ENCODE measurements at regions not wholly inside any gene's neighbourhood (a gene's known extent, or its start where the extent isn't known, plus 50 kb on each side); places are given as distances from the start of the nearest gene placed in this dataset.

DNA sequence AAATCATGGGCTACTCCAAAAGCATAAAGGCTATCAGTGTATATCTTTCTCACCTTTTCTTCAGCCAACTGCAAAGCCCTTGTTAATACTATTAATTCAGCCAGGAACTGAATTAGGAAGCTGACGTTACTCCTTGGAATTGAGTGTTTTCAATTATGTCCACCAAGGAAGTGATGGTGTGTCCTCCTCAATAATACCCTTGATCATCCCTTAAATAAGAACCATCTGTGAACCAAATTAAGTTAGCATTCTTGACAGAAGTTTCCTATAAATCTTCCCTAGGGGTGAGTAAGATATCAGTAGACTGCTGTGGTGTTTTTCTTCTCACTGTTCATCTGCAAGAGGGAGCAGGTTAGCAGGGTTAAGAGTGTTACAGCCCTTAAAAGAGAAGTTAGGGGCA lies 252.3 kb upstream of the AVPR1A start:
- no peak for ATAC-seq

DNA sequence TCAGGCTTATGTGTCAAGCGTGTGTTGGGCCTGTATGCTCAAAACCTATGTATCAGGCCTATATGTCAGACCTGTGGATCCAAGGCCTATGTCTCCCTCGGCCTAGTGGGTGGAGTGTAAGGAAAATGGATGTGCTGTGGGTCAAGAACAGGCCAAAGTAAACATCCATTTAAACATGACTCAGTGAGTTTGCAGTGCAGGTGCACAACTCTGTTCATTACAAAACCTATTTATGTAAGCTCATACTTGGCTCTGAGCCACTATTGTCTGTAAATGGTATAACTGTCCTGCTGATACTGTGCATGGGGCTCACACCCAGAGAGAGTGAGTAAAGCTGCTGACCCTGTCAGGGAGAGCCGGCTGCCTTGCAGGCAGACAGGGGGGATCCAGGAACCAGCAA lies 249.7 kb upstream of the AVPR1A start:
- Histone ChIP-seq H3K4me1 (peaks cover 0 to 6% (median 0%) of the 10 kb centered on the region in 12 donors), H3K27ac (no peak overlapping the region), H3K27me3 (no peaks in the 10 kb centered on the region), H3K36me3 (no peaks in the 10 kb centered on the region), H3K4me3 (no peak overlapping the region), H3K9me3 (peaks cover 0 to under 1% (median 0%) of the 10 kb centered on the region in 12 donors)
- peak in 1 of 4 donors; percentile 28 for ATAC-seq
- DNase-seq = no peak
- intact Hi-C loops (cut with DNase I) = no loop called here
- WGBS, 4 donors = 41 to 67% (median 60%) methylated on average over 3 of the region's 3 CpGs
- TF ChIP-seq, protein P1, sequence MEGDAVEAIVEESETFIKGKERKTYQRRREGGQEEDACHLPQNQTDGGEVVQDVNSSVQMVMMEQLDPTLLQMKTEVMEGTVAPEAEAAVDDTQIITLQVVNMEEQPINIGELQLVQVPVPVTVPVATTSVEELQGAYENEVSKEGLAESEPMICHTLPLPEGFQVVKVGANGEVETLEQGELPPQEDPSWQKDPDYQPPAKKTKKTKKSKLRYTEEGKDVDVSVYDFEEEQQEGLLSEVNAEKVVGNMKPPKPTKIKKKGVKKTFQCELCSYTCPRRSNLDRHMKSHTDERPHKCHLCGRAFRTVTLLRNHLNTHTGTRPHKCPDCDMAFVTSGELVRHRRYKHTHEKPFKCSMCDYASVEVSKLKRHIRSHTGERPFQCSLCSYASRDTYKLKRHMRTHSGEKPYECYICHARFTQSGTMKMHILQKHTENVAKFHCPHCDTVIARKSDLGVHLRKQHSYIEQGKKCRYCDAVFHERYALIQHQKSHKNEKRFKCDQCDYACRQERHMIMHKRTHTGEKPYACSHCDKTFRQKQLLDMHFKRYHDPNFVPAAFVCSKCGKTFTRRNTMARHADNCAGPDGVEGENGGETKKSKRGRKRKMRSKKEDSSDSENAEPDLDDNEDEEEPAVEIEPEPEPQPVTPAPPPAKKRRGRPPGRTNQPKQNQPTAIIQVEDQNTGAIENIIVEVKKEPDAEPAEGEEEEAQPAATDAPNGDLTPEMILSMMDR (IDR thresholded peaks at IDR 0.05) = no peak
- no peak for TF ChIP-seq POLR2A (IDR thresholded peaks at IDR 0.05)

More for the DNA sequence above, 252.3 kb upstream of the AVPR1A start:
- H3K27ac ChIP-seq = no peak overlapping the region
- H3K9me3 ChIP-seq = peaks cover 0 to 14% (median 4%) of the 10 kb centered on the region in 12 donors
- no peak overlapping the region for H3K4me3 ChIP-seq
- 17 to 51% (median 40%) methylated on average over 1 of the region's 1 CpG for WGBS, 4 donors
- no peak for TF ChIP-seq POLR2A (IDR thresholded peaks at IDR 0.05)
- TF ChIP-seq, protein P1 (IDR thresholded peaks at IDR 0.05) = no peak
- no peaks in the 10 kb centered on the region for H3K27me3 ChIP-seq
- no peak for DNase-seq
- peaks cover 0 to 6% (median 0%) of the 10 kb centered on the region in 12 donors for H3K4me1 ChIP-seq
- H3K36me3 ChIP-seq = no peaks in the 10 kb centered on the region
- intact Hi-C loops (cut with DNase I) = no loop called here

DNA sequence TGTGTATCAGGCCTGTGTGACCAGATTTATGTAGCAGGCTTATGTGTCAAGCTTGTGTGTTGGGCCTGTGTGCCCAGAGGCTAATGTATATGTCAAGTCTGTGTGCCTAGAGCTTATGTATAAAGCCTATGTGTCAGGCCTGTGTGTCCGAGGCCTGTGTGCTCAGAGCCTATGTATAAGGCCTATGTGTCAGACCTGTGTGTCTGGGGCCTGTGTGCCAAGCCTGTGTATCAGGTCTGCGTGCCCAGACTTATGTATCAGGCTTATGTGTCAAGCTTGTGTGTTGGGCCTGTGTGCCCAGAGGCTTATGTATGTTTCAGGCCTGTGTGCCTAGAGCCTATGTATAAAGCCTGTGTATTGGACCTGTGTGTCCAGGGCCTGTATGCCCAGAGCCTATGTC lies 249.3 kb upstream of the AVPR1A start:
- intact Hi-C loops (cut with DNase I) = no loop called here

DNA sequence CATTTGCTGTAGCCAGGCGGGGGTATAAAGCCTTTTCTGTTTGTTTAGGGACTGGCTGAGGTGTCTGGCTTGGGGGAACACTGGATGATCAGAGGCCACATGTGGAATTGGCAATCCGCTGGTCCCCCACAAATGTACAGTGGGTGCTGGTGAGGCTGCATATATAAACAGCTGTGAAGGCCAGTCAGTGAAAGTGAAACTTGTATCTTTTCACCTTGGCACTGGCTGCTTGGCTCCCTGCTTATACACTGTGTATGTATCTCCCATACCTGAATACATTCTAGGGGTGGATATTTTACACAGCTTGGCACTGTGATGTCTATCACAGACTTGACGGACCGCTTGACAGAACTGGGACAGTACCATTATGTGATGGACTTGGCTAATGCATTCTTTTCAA lies 246.8 kb upstream of the AVPR1A start:
- H3K27ac ChIP-seq = no peak overlapping the region
- no peak for ATAC-seq
- no peak overlapping the region for H3K4me3 ChIP-seq
- no peak for TF ChIP-seq POLR2A (IDR thresholded peaks at IDR 0.05)
- TF ChIP-seq, protein P1 (IDR thresholded peaks at IDR 0.05) = no peak
- intact Hi-C loops (cut with DNase I) = no loop called here
- no peaks in the 10 kb centered on the region for H3K36me3 ChIP-seq
- no peaks in the 10 kb centered on the region for H3K9me3 ChIP-seq
- DNase-seq = no peak
- no peaks in the 10 kb centered on the region for H3K4me1 ChIP-seq
- H3K27me3 ChIP-seq = no peaks in the 10 kb centered on the region
- WGBS, 4 donors = 93 to 96% (median 95%) methylated on average over 4 of the region's 4 CpGs

More for the DNA sequence above, 249.3 kb upstream of the AVPR1A start:
- H3K9me3 ChIP-seq = no peaks in the 10 kb centered on the region
- H3K27me3 ChIP-seq = no peaks in the 10 kb centered on the region
- H3K4me1 ChIP-seq = peaks cover 0 to 6% (median 0%) of the 10 kb centered on the region in 12 donors
- DNase-seq (no peak), ATAC-seq (peak in 1 of 4 donors; percentile 48)
- H3K27ac ChIP-seq = no peak overlapping the region
- WGBS, 4 donors = 73 to 100% (median 95%) methylated on average over 2 of the region's 2 CpGs
- H3K36me3 ChIP-seq = no peaks in the 10 kb centered on the region
- H3K4me3 ChIP-seq = no peak overlapping the region
- TF ChIP-seq, protein P1 (IDR thresholded peaks at IDR 0.05) = no peak
- no peak for TF ChIP-seq POLR2A (IDR thresholded peaks at IDR 0.05)
